ENCODE measurements at regions not wholly inside any gene's neighbourhood (a gene's known extent, or its start where the extent isn't known, plus 50 kb on each side); places are given as distances from the start of the nearest gene placed in this dataset.
"Not testable (repeated sequence)": the region's sequence is repeated elsewhere in the genome, so short reads cannot be mapped to it uniquely, and the experiment has no call there.

DNA sequence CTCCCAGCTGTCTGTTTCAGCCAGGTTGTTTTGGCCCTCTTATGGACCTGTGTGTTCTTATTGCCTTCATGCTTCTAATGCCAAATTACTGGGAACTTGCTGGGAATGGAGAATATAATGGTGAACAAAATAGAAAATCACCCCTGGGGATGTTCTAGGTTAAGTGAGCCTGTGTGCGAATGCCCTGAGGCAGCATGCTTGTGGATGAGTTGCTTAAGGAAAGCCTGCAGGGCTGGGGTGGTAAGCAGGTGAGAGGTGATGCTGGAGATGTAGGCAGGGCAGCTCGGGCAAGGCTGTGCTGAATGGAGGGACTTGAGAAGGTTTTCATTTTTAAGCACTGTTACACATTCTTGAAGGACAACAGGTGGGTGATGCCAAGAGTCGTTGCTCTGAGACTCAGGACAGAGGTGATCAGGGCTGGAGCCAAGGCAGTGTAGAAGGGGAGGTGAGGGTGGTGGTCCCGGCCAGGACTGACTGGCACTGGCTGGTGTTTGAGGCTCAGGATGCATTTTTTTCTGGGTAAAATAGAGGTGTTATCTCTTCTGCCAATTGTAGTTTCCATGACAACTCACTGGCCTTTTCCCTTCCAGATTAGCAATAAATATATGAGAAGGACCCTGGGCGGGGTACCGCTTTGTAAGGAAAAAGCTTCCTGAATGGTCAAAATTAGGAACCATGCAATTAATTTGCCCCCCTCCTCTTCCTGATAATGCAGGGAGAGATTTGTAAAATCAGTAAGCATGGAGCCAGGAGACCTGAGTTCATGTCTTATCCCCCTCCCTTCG, 342.8 kb downstream of the ICE1 start:
- no peak for DNase-seq (ENCODE audit: low read depth in 1 of 2, low spot score in 2 of 2)
- no peaks in the 10 kb centered on the region for H3K27me3 ChIP-seq (replicated peaks)
- H3K27ac ChIP-seq: no peak overlapping the region
- no peak overlapping the region for H3K4me3 ChIP-seq
- no peaks in the 10 kb centered on the region for H3K36me3 ChIP-seq
- peaks cover 18% of the 10 kb centered on the region for H3K4me1 ChIP-seq (replicated peaks)
- H3K9me3 ChIP-seq (replicated peaks): no peaks in the 10 kb centered on the region

DNA sequence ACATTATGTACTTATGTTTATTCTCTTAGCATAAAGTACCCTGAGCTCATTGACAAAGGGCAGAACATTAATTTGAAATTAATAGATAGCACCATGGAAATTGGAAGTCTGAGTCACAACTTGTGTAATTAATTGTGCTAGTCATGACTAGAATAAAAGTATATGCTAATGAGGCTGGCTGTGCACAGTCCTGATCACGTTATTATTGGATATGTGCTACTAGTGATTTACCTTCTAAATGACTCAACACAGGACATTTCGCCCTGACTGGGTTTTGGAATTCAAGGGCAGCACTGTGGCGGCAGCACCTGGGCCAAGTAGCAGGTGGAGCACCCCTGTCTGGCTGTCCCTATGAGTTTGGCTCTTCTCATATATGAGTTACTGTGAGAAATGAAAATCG, 341.8 kb downstream of the ICE1 start:
- H3K9me3 ChIP-seq (replicated peaks): no peaks in the 10 kb centered on the region
- H3K36me3 ChIP-seq: no peaks in the 10 kb centered on the region
- no peak overlapping the region for H3K27ac ChIP-seq
- no peak overlapping the region for H3K4me3 ChIP-seq
- DNase-seq (ENCODE audit: low read depth in 1 of 2, low spot score in 2 of 2): no peak
- peaks cover 18% of the 10 kb centered on the region for H3K4me1 ChIP-seq (replicated peaks)
- H3K27me3 ChIP-seq (replicated peaks): no peaks in the 10 kb centered on the region

DNA sequence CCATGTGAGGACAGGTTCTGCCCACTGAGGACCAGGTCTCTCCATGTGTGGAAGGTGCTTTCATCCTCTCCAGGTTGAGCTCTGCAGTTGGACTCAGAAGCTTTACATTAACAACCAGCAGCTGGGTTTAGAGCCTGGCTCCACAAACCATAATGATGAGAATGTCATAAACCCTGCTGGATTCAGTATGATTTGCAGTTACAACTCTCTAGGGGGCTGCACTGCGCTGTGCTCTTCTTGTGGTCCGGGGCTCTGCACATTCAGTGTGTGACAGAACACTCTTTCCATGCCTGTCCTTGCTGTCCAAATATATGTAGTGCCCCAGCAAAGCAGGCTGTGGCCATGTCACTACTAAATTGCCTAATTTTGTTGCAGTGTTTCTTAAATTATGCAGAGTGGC, 334.3 kb downstream of the ICE1 start:
- H3K27me3 ChIP-seq (replicated peaks): no peaks in the 10 kb centered on the region
- no peak overlapping the region for H3K27ac ChIP-seq
- H3K9me3 ChIP-seq (replicated peaks): no peaks in the 10 kb centered on the region
- DNase-seq (ENCODE audit: low read depth in 1 of 2, low spot score in 2 of 2): no peak
- peaks cover 18% of the 10 kb centered on the region for H3K4me1 ChIP-seq (replicated peaks)
- no peaks in the 10 kb centered on the region for H3K36me3 ChIP-seq
- H3K4me3 ChIP-seq: no peak overlapping the region

DNA sequence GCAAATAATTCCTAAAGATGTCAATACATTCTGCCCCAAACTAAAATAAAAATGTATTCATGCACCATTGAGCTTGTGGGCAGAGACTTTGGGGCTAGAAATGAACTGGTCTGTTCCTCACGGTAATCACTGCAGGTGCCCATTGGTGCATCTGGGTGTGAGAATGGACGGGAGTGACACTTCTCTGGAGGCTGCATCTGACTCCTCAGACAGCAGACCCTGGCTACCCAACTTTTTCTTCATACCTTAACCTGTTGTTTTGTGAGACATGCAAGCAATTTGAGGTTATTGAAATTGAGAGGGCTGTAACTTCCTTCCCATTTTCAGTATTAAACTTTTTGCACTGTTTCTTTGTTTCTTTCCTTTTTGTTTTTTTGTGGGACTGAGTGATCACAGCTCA, 333.4 kb downstream of the ICE1 start:
- Histone ChIP-seq H3K36me3 (no peaks in the 10 kb centered on the region), H3K27me3 (replicated peaks) (0 out of 2 replicates have a peak, but pooled peaks cover 1% of the 10 kb centered on the region), H3K27ac (no peak overlapping the region), H3K4me1 (replicated peaks) (peaks cover 13% of the 10 kb centered on the region), H3K4me3 (no peak overlapping the region), H3K9me3 (replicated peaks) (no peaks in the 10 kb centered on the region)
- DNase-seq (ENCODE audit: low read depth in 1 of 2, low spot score in 2 of 2): no peak

DNA sequence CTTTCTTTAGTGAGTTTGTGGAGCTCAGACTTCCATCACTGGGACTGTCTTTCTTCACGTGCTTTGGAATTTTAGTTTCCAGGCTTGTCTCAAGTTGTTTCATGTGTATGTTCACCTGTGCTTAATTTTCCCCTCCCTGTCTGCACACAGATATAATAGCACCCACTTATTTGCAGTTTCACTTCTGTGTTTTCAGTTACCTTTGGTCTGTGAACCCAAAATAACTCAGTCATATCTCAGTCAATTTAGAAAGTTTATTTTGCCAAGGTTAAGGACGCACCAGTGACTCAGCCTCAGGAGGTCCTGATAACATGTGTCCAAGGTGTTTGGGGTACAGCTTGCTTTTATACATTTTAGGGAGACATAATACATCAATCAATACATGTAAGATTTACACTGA, 330.4 kb downstream of the ICE1 start:
- H3K27ac ChIP-seq: no peak overlapping the region
- DNase-seq (ENCODE audit: low read depth in 1 of 2, low spot score in 2 of 2): no peak
- H3K9me3 ChIP-seq (replicated peaks): no peaks in the 10 kb centered on the region
- H3K27me3 ChIP-seq (replicated peaks): 0 out of 2 replicates have a peak, but pooled peaks cover 3% of the 10 kb centered on the region
- H3K36me3 ChIP-seq: no peaks in the 10 kb centered on the region
- H3K4me1 ChIP-seq (replicated peaks): peaks cover 9% of the 10 kb centered on the region; the same call in 1 of the 2 replicates
- no peak overlapping the region for H3K4me3 ChIP-seq

DNA sequence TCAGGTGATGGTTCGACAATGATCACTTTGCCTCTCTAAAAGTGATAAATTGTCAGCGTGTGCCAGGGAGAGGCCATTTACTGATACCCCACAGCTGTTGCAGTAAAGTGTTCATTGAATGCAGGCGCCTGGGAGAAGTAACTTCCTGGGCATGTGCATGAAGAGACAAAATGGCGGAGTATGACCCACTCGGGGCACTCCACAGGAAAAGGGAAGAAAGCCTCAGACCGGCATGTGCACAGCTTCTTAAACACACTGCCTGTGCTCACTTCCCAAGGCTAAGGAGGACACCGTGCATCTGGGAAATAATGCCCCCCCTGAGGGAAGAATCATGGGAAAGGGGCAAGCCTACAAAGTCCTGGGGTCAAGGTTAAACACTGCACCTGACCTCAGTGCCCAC, 329.5 kb downstream of the ICE1 start:
- Histone ChIP-seq H3K36me3 (no peaks in the 10 kb centered on the region), H3K27ac (no peak overlapping the region), H3K9me3 (replicated peaks) (no peaks in the 10 kb centered on the region), H3K4me3 (no peak overlapping the region), H3K27me3 (replicated peaks) (0 out of 2 replicates have a peak, but pooled peaks cover 3% of the 10 kb centered on the region), H3K4me1 (replicated peaks) (peaks cover 6% of the 10 kb centered on the region; the same call in 1 of the 2 replicates)
- DNase-seq (ENCODE audit: low read depth in 1 of 2, low spot score in 2 of 2): no peak

DNA sequence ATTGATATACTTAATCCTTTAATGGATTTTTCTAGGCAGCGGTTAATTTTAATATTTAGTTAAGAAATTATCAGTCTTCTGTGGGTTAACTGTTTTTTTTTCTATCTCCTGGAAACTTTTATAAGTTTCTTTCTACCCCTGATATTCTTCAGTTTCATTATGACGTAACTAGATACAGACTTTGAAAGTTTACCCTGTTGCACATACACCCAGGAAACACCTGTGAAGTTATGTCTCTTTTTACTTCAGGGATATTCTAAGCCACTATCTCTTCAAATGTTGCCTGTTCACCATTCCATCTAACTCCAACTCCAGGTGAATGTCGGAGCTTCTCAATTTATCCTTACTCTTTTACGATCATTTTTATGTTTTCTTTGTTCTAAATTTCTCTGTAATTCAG, 329.0 kb downstream of the ICE1 start:
- H3K27ac ChIP-seq: no peak overlapping the region
- no peaks in the 10 kb centered on the region for H3K9me3 ChIP-seq (replicated peaks)
- DNase-seq (ENCODE audit: low read depth in 1 of 2, low spot score in 2 of 2): no peak
- H3K4me3 ChIP-seq: no peak overlapping the region
- H3K4me1 ChIP-seq (replicated peaks): peaks cover 6% of the 10 kb centered on the region; the same call in 1 of the 2 replicates
- 0 out of 2 replicates have a peak, but pooled peaks cover 3% of the 10 kb centered on the region for H3K27me3 ChIP-seq (replicated peaks)
- H3K36me3 ChIP-seq: no peaks in the 10 kb centered on the region

DNA sequence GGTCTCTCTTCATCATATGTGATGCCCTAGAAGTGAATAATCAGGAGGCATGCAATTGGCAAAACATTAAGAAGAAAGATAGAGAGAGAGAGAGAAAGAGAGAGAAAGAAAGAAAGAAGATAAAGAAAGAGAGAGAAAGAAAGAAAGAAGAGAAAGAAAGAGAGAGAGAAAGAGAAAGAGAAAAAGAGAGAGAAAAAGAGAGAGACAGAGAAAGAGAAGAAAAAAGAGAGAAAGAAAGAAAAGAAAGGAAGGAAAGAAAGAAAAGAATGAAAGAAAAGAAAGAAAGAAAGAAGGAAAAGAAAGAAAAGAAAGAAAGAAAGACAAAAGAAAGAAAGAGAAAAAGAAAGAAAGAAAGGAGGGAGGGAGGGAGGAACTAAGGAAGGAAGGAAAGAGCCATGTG, 318.9 kb downstream of the ICE1 start:
- 0 out of 2 replicates have a peak, but pooled peaks cover 13% of the 10 kb centered on the region for H3K9me3 ChIP-seq (replicated peaks)
- no peaks in the 10 kb centered on the region for H3K4me1 ChIP-seq (replicated peaks)
- no peak overlapping the region for H3K27ac ChIP-seq
- no peak for DNase-seq (ENCODE audit: low read depth in 1 of 2, low spot score in 2 of 2)
- H3K36me3 ChIP-seq: no peaks in the 10 kb centered on the region
- H3K4me3 ChIP-seq: no peak overlapping the region
- H3K27me3 ChIP-seq (replicated peaks): no peaks in the 10 kb centered on the region

DNA sequence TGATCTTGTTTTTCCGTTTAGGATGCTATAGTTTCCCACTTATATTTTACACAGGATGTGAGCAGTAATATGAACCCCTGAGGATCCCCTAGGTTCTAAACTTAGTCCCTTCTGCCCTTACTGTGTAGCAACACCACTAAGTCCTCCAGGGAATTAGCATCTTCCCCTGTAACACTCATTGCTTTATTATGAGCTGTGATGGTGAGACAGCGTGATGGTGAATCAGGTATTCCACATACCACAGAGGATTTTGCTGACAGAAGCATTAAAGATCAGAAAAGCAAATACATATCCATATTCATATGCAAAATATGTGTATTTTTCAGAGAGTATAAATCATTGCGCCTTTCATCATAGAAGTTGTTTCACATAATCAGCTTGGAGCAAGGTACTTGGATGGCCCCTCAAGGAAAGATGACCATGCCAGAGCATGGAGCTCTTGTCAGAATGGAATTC, 317.0 kb downstream of the ICE1 start:
- Histone ChIP-seq H3K9me3 (replicated peaks) (0 out of 2 replicates have a peak, but pooled peaks cover 8% of the 10 kb centered on the region), H3K4me1 (replicated peaks) (no peaks in the 10 kb centered on the region), H3K27ac (no peak overlapping the region), H3K36me3 (no peaks in the 10 kb centered on the region), H3K4me3 (no peak overlapping the region), H3K27me3 (replicated peaks) (no peaks in the 10 kb centered on the region)
- no peak for DNase-seq (ENCODE audit: low read depth in 1 of 2, low spot score in 2 of 2)

DNA sequence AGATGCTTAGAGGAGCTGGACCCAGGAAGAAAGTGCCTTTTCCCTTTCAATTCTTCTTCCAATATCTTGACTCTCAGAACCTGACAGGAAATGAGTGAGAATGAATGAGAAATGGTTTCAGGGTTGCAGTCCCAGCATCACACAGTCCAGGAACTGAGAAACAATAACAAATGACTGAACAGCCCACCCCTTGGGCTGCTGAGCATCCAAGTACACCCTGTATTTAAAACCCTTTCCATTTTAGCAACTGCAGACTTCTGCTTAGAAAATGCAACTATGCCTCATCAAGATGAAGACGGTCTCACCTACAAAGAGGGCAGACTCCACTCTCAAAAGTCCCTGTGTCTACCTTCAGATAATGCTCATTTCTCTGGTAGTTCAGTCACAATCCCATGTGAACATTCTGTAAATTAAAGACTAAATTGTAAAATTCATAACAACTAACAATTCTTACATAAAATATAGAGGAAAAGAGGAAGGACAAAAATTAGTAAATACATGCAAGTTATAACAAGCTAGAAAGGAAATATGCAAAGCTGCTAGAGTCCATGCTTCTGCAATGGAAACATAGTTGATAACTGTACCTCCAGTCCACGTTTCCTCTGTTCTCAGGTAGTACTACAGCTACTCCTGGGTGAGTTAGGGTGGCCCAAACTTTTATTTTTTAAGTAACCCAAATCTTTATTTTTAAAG, 316.5 kb downstream of the ICE1 start:
- Histone ChIP-seq H3K4me1 (replicated peaks) (no peaks in the 10 kb centered on the region), H3K4me3 (no peak overlapping the region), H3K36me3 (no peaks in the 10 kb centered on the region), H3K9me3 (replicated peaks) (0 out of 2 replicates have a peak, but pooled peaks cover 5% of the 10 kb centered on the region), H3K27me3 (replicated peaks) (no peaks in the 10 kb centered on the region), H3K27ac (no peak overlapping the region)
- DNase-seq (ENCODE audit: low read depth in 1 of 2, low spot score in 2 of 2): no peak

DNA sequence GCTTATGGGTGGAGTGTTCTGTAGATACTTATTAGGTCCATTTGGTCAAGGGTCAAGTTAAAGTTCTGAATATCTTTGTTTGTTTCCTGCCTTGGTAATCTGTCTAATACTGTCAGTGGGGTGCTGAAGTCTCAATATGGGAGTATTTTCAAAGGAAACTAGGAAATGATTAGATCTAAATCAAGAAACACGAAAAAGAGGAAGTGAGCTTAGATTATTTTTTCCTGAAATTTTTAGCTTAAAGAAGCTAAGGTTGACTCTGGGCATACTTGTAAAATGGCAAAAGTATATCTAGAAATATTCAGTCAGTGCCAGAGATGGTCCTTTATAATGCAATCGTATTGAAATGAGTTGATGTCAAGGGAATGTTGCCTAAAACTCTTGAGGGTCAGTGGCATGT, 313.5 kb downstream of the ICE1 start:
- Histone ChIP-seq H3K9me3 (replicated peaks) (no peaks in the 10 kb centered on the region), H3K4me1 (replicated peaks) (no peaks in the 10 kb centered on the region), H3K36me3 (no peaks in the 10 kb centered on the region), H3K4me3 (no peak overlapping the region), H3K27ac (no peak overlapping the region), H3K27me3 (replicated peaks) (no peaks in the 10 kb centered on the region)
- no peak for DNase-seq (ENCODE audit: low read depth in 1 of 2, low spot score in 2 of 2)

DNA sequence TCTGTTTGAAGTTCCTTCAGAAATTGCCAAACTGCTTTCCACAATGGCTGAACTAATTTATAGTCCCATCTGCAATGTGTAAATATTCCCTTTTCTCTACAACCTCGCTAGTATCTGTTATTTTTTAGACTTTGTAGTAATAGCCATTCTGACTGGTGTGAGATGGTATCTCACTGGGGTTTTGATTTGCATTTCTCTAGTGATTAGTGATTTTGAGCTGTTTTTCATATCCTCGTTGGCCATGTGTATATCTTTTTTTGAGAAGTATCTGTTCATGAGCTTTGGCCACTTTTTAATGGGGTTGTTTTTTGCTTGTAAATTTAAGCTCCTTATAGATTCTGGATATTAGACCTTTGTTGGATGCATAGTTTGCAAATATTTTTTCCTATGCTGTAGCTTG, 310.6 kb downstream of the ICE1 start:
- not testable (repeated sequence) for H3K27ac ChIP-seq; H3K36me3 ChIP-seq; H3K9me3 ChIP-seq (replicated peaks); H3K4me3 ChIP-seq; DNase-seq (ENCODE audit: low read depth in 1 of 2, low spot score in 2 of 2); H3K27me3 ChIP-seq (replicated peaks); H3K4me1 ChIP-seq (replicated peaks)

DNA sequence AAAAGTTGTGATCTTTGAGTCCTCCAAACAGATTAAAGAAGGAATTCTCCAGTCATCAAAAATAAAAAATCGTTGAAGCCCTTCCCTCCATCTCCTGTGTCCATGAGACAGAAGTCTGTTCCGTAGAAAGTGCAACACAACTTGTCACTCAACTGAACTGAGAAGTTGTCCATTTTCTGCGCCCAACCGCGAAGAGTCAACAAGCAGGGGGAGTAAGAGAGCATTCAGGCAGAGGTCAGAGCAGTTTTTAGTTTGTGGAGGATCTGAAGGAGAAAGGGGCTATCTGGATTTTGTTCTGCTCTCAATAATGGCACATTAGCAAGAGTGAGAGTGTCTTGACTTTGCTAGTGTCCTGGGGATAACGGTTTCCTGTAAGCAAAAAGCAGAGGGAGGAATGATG, 303.9 kb downstream of the ICE1 start:
- no peaks in the 10 kb centered on the region for H3K36me3 ChIP-seq
- H3K27ac ChIP-seq: no peak overlapping the region
- H3K4me3 ChIP-seq: no peak overlapping the region
- no peaks in the 10 kb centered on the region for H3K4me1 ChIP-seq (replicated peaks)
- H3K9me3 ChIP-seq (replicated peaks): no peaks in the 10 kb centered on the region
- DNase-seq (ENCODE audit: low read depth in 1 of 2, low spot score in 2 of 2): no peak
- H3K27me3 ChIP-seq (replicated peaks): no peaks in the 10 kb centered on the region

DNA sequence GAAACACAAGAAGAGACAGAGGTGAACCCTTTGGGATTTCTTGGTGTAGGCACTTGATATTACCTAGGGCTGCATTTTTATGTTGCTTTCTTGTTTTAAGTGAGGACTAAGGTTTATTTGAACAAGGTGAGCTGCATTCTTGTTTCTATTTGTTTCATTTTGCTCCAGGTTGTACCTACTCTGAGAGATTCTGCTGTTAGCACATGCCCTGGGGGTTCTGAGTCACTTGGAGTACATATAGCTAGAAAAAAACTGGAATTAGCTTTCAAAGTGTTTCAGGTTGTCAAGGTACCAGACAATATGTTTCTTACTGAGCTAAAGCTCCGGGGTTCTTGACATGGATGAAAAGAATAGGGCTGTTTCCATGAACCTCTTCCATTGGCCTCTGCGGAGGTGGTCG, 299.4 kb downstream of the ICE1 start:
- Histone ChIP-seq H3K27ac (no peak overlapping the region), H3K4me1 (replicated peaks) (peaks cover 6% of the 10 kb centered on the region), H3K9me3 (replicated peaks) (no peaks in the 10 kb centered on the region; the same call in 1 of the 2 replicates), H3K4me3 (no peak overlapping the region), H3K36me3 (no peaks in the 10 kb centered on the region), H3K27me3 (replicated peaks) (no peaks in the 10 kb centered on the region)
- no peak for DNase-seq (ENCODE audit: low read depth in 1 of 2, low spot score in 2 of 2)

Measured in SJSA1 (cell line).